NCI-H2081 (cell line): ENCODE measurements at regions not wholly inside any gene's neighbourhood (a gene's known extent, or its start where the extent isn't known, plus 50 kb on each side); places are given as distances from the start of the nearest gene placed in this dataset.
A peak's percentile ranks its signal among the peaks of the same experiment; 100 is the strongest.
"Not testable (repeated sequence)": the region's sequence is repeated elsewhere in the genome, so short reads cannot be mapped to it uniquely, and the experiment has no call there.

Experiments used
- DNase-seq, 2 experiments: peaks; one replicate each; lab custom pipeline; 2025; lab: John Stamatoyannopoulos, UW

GRCh38 chr4:81314897-81315470 is 100.0 kb upstream of the PRKG2 start:
- DNase-seq = peak in 1 of 2 experiments; percentile 46

GRCh38 chr4:81314196-81314896 is 99.3 kb upstream of the PRKG2 start:
- DNase-seq = peak; percentile 45 to 78

DNA sequence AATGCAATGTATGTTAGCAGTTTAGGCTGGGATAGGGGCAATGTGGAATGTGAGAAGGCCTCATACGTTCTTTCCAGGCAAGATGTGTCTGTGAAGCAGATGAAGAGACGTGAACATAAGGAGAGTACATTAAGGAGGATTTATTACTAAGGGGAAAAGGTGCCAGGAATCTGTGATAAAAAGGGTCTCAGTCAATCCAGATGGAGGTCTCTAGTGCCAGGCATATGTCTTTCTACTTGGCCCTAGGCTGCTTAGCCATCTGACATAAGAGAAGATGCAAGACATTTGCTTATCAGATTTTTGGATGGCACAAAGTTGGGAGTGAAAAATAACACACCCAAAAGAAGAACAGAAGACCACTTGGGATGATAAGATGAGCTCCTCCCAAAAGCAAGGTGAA is 93.0 kb upstream of the PRKG2 start:
- no peak for DNase-seq

GRCh38 chr4:81304871-81305270 is 89.8 kb upstream of the PRKG2 start:
- no peak for DNase-seq

GRCh38 chr4:81300352-81300751 is 85.3 kb upstream of the PRKG2 start:
- not testable (repeated sequence) for DNase-seq

DNA sequence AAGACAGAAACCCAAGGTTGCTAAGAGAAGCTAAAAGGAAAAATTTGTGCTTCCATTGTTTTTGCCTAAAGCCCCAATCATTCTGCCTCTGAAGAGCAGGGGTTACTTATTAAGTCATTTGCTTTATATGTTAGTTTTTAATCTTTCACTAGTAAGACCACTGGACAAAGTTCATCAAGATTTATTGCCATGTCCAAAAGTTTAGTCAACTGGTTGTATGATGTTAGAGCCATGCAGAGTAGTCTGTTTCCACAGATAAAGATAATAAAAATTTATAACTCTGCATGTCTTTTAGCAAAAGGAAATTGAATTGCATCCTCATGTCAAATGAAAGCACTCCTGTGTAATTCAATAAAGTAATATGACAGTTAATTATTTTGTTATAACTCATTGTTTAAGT is 75.8 kb upstream of the PRKG2 start:
- no peak for DNase-seq

DNA sequence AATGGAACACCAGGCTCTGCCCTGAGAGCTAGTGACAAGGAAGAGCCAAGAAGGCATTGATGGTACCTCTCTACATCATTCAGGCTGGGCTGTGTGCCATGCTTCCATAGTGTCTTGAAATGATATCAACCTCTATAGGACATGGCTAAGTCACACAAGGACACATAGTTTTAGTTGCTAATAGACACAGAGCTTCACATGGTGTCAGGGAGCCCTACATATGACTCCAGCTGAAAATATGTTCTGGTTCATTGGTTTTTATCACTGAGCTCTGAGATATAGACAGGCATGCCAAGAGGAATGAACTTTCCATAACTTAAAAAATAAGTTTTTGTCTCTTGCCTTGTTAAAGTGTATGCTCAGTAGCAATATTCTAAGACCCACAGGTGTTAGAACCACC is 72.1 kb upstream of the PRKG2 start:
- no peak for DNase-seq

- DNase-seq = no peak
Measured at GRCh38 chr4:81282131-81282530, 67.1 kb upstream of the PRKG2 start.

- DNase-seq = no peak
Measured at GRCh38 chr4:81274460-81274859, 59.4 kb upstream of the PRKG2 start.

GRCh38 chr4:81272671-81273070 is 57.6 kb upstream of the PRKG2 start:
- DNase-seq = no peak
